Lung microvascular endothelial cell (primary cell): ENCODE measurements at regions not wholly inside any gene's neighbourhood (a gene's known extent, or its start where the extent isn't known, plus 50 kb on each side); places are given as distances from the start of the nearest gene placed in this dataset.
"Not testable (repeated sequence)": the region's sequence is repeated elsewhere in the genome, so short reads cannot be mapped to it uniquely, and the experiment has no call there.

ENCODE experiments used
- DNase-seq, 2 donors: peaks; one replicate each; pipeline versions ENCODE4 v3.0.0 to v3.0.0-alpha.2; 2010; ENCODE audit warnings: low read depth in 2 of 2

DNA sequence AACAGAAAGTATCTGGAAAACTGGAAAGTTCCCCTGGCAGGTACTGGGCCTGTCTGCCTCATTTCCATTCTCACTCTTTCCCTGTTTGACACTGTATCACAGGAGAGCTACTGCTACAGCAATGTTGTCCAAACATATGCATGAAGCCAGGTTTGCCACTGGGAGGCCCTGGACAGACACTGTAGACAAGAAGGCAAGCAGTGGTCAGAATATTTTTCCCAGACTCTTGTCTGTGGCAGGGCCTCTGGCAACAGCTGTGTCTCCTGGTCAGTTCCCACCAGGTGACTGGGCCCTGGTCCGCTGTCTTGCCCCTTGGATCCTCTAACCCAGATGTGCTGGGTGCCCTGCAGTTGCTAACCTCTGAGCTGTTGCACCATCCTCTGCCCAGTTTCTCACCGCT lies 178.9 kb upstream of the FANCL start:
- DNase-seq: no peak

GRCh38 chr2:58416696-58417095 lies 175.6 kb upstream of the FANCL start:
- no peak for DNase-seq

DNA sequence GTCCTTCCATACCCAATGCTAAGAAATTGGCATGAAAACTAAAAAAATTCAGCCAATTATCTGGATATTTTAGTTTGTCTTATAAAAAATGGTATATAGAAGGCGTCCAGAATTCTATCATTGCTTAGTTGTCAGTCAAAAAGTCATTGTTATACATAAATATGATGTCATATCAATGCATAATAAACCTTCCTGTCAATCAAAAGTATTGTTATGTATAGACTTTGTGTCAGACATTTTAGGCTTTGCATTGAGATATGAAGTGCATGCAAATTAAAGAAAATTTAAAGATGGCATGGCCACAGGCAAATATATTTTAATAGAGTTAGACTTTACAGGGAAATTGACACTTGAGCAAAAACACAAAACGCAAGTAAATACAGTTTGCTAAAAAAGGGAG lies 173.4 kb upstream of the FANCL start:
- no peak for DNase-seq

DNA sequence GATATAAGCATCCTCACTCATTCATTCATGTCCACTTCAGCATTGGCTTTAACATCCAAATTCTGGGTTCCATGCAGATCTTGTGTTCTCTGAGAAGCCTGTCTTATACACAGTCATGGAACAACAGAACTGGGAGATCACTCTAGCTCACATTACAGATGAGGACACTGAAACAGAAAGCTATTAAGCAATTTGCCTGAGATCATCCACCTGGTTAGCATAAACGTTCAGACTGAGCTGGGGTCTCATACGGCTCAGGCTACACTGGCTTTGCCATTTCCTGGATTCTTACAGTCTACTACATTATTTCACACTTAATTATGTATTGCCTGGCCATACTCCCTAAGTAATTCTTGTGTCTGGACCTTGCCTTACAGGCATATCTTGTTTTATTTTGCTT lies 169.4 kb upstream of the FANCL start:
- DNase-seq: no peak

GRCh38 chr2:58407487-58407886 lies 166.4 kb upstream of the FANCL start:
- no peak for DNase-seq

- no peak for DNase-seq
Observed at GRCh38 chr2:58405341-58405740, 164.2 kb upstream of the FANCL start.

DNA sequence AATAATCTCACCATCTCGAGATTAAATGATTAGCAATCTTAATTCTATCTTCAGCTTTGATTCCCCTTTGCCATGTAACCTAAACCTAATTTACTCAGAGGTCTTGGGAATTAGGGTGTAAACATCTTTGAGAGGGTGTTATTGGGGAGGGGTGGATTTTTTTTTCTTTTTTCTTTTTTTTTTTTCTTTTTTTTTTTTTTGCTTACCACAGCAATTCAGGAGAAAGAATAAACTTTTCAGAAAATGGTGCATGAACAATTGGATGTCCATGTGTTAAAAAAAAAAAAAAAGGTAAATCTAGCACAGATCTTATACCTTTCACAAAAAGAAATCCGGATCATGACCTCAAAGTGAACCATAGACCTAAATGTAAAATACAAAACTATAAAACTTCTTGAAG lies 160.8 kb upstream of the FANCL start:
- DNase-seq: no peak

- DNase-seq: no peak
Observed at GRCh38 chr2:58398406-58398805, 157.3 kb upstream of the FANCL start.

GRCh38 chr2:58387701-58388100 lies 146.6 kb upstream of the FANCL start:
- DNase-seq: no peak

DNA sequence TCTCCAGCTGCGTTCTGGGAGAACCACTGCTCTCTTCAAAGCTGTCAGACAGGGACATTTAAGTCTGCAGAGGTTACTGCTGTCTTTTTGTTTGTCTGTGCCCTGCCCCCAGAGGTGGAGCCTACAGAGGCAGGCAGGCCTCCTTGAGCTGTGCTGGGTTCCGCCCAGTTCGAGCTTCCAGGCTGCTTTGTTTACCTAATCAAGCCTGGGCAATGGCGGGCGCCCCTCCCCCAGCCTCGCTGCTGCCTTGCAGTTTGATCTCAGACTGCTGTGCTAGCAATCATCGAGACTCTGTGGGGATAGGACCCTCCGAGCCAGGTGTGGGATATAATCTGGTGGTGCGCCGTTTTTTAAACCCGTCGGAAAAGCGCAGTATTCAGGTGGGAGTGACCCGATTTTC lies 145.8 kb upstream of the FANCL start:
- DNase-seq: not testable (repeated sequence)

GRCh38 chr2:58378152-58378551 lies 137.0 kb upstream of the FANCL start:
- DNase-seq: no peak

GRCh38 chr2:58377181-58377580 lies 136.1 kb upstream of the FANCL start:
- DNase-seq: no peak

GRCh38 chr2:58376592-58376991 lies 135.5 kb upstream of the FANCL start:
- no peak for DNase-seq

GRCh38 chr2:58369594-58369993 lies 128.5 kb upstream of the FANCL start:
- DNase-seq: no peak

- no peak for DNase-seq
Observed at GRCh38 chr2:58364098-58364497, 123.0 kb upstream of the FANCL start.

GRCh38 chr2:58358026-58358425 lies 116.9 kb upstream of the FANCL start:
- DNase-seq: no peak

GRCh38 chr2:58357521-58357920 lies 116.4 kb upstream of the FANCL start:
- DNase-seq: no peak

DNA sequence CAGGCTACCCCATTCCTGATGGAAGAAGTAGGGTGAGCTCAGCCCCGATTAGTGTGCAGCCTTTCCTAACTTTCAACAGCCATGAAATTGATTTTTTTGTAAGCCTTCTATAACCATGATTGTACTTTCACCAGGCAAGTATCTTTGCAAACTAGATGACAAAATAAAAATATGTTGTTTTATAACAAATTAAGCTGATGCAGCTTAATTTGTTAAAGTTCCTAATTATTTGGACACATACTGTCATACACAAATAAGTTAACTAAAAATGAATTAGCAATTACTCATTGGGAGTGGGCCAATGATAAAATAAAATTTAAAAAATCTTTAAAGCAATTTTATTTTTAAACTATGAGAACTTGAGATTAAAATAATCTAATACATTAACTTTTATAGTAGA lies 113.1 kb upstream of the FANCL start:
- DNase-seq: no peak

GRCh38 chr2:58350484-58350883 lies 109.4 kb upstream of the FANCL start:
- DNase-seq: no peak

GRCh38 chr2:58347810-58348209 lies 106.7 kb upstream of the FANCL start:
- no peak for DNase-seq

- DNase-seq: no peak
Observed at GRCh38 chr2:58341047-58341446, 99.9 kb upstream of the FANCL start.

DNA sequence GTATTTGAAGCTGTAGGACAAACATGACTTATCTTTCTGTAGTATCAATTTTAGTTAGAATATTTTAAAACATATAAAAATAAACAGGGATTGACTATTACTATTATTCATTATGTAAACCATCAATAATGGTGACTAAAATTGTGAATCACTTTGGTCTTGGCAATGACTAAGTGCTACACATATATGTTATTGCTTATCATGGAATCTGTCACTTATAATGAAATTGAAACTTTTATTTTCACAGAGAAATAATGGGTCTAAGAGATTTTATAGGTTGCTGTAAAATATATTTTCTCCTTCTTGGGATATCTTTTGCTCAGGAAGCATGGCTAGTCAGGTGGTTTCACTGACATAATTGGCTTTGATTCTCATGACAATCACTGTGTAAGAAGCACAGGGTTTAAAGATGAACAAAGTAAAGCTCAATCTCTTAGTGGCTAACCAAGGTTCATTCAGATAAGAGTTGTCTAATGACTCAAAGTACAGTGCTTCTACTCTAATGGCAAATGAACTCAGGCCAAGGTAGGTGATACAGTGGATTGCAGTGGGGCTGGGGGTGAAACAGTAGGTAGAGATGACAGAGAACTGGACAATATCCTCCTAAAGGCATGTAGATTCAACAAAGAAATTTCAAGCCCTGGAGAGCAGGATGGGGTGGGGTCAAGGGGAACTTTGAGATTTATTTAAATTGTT lies 98.6 kb upstream of the FANCL start:
- no peak for DNase-seq

DNA sequence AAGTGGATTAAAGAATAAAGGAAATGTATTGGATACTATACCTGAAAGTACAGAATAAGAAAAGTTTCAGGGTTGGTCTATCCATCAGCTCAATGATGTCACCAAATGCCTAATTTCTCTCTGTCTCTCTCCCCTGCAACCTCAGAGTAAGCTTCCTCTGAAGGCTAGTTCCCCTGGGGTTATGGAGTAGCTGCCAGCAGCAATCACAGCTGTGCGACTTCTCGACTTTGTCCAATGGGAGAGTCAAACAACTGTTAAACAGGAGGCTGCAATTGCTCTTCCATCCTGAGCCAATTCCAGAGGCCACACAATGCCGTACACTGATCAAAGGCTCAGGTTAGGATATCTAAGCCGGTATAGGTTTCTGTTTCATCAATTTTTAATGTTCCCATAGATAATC lies 95.3 kb upstream of the FANCL start:
- no peak for DNase-seq

GRCh38 chr2:58334414-58334813 lies 93.3 kb upstream of the FANCL start:
- no peak for DNase-seq
